Mammary epithelial cell (primary cell): ENCODE measurements at regions not wholly inside any gene's neighbourhood (a gene's known extent, or its start where the extent isn't known, plus 50 kb on each side); places are given as distances from the start of the nearest gene placed in this dataset.

Source experiments
- EZH2 ChIP-seq: IDR thresholded peaks from 2 replicates; pipeline ENCODE4 v1.6.1; 2012; ENCODE audit warnings: low read length, inconsistent platforms, borderline replicate concordance
- TF ChIP-seq, protein P1 (sequence below), 2 donors: IDR thresholded peaks in 1 of 2; conservative IDR thresholded peaks in 1 of 2; 2 replicates each; pipeline ENCODE4 v1.5.1; 2011 to 2012; ENCODE audit warnings: inconsistent platforms in 2 of 2, low read length in 2 of 2, mild to moderate bottlenecking in 2 of 2, control low read depth in 1 of 2, low read depth in 1 of 2; ENCODE audit not compliant: insufficient read depth in 1 of 2; ENCODE audit errors: extremely low read depth in 1 of 2

DNA sequence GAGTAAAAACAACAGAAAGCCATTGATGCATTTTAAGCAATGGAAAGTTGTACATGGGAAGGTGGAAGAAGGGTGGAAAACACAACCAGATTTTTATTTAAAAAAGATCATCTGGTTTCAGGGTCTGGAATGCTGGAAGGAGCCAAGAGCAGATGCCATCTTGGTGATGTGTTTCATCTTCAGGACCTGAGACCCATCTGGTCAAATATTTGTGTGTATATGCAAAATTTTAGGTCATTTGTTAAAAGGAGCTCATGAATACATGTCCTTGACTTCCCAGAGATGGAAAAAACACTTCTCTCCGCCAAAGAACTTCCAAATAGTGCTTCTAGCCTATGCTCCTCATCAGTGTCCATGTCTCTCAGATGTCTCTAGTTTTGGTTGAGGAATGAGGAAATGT lies 110.6 kb upstream of the GDNF start:
- TF ChIP-seq EZH2: no peak
- TF ChIP-seq, protein P1, sequence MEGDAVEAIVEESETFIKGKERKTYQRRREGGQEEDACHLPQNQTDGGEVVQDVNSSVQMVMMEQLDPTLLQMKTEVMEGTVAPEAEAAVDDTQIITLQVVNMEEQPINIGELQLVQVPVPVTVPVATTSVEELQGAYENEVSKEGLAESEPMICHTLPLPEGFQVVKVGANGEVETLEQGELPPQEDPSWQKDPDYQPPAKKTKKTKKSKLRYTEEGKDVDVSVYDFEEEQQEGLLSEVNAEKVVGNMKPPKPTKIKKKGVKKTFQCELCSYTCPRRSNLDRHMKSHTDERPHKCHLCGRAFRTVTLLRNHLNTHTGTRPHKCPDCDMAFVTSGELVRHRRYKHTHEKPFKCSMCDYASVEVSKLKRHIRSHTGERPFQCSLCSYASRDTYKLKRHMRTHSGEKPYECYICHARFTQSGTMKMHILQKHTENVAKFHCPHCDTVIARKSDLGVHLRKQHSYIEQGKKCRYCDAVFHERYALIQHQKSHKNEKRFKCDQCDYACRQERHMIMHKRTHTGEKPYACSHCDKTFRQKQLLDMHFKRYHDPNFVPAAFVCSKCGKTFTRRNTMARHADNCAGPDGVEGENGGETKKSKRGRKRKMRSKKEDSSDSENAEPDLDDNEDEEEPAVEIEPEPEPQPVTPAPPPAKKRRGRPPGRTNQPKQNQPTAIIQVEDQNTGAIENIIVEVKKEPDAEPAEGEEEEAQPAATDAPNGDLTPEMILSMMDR (conservative IDR thresholded peaks at IDR 0.05 in 1 of 2, IDR thresholded peaks at IDR 0.05 in 1 of 2; ENCODE audit: extremely low read depth in 1 of 2, insufficient read depth in 1 of 2, low read depth in 1 of 2, low read length in 2 of 2): no peak
